ENCODE measurements at regions not wholly inside any gene's neighbourhood (a gene's known extent, or its start where the extent isn't known, plus 50 kb on each side); places are given as distances from the start of the nearest gene placed in this dataset.

GRCh38 chr4:183798301-183799253, 106.5 kb upstream of the STOX2 start:
- TF ChIP-seq POLR2A (IDR thresholded peaks at IDR 0.05) (peak in 1 of 3 donors; percentile 11), CTCF (IDR thresholded peaks at IDR 0.05) (no peak)

Data from body of pancreas (tissue), 4 donors.